ENCODE measurements at regions not wholly inside any gene's neighbourhood (a gene's known extent, or its start where the extent isn't known, plus 50 kb on each side); places are given as distances from the start of the nearest gene placed in this dataset.

GRCh38 chr7:149664666-149665065 is 108.7 kb downstream of the ZNF467 start:
- TF ChIP-seq EZH2 (IDR thresholded peaks at IDR 0.05; ENCODE audit: low read length) (no peak), CTCF (optimal IDR thresholded peaks at IDR 0.05 in 1 of 3, IDR thresholded peaks at IDR 0.05 in 1 of 3, conservative IDR thresholded peaks at IDR 0.05 in 1 of 3; ENCODE audit: extremely low read depth in 1 of 3, insufficient read depth in 2 of 3, low read length in 3 of 3) (no peak)
- Histone ChIP-seq H3K4me2 (ENCODE audit: control insufficient read depth, extremely low read depth, insufficient read depth, low read depth, low read length) (no peak overlapping the region), H3K9me1 (ENCODE audit: control insufficient read depth, extremely low read depth, insufficient read depth, low read length) (no peaks in the 10 kb centered on the region), H3K9ac (ENCODE audit: control insufficient read depth, extremely low read depth, insufficient read depth, low read length) (no peak overlapping the region), H3K4me1 (ENCODE audit: control insufficient read depth, extremely low read depth, insufficient read depth, low read length) (no peaks in the 10 kb centered on the region), H3K36me3 (ENCODE audit: control insufficient read depth in 2 of 2, extremely low read depth in 1 of 2, insufficient read depth in 2 of 2, low read length in 2 of 2) (no peaks in the 10 kb centered on the region), H3K9me3 (ENCODE audit: control insufficient read depth, low read depth, low read length) (no peaks in the 10 kb centered on the region), H3K4me3 (ENCODE audit: control insufficient read depth in 2 of 3, extremely low read depth in 1 of 3, insufficient read depth in 2 of 3, low read depth in 1 of 3, low read length in 3 of 3) (no peak overlapping the region), H3K27me3 (ENCODE audit: control insufficient read depth, extremely low read depth, insufficient read depth, low read length) (peaks cover 4% of the 10 kb centered on the region), H3K79me2 (ENCODE audit: control insufficient read depth, insufficient read depth, low read length) (no peaks in the 10 kb centered on the region), H2AFZ (ENCODE audit: control insufficient read depth, low read length) (no peak overlapping the region), H3K27ac (ENCODE audit: control insufficient read depth, insufficient read depth, low read length) (no peak overlapping the region), H4K20me1 (ENCODE audit: control insufficient read depth, extremely low read depth, insufficient read depth, low read length) (no peaks in the 10 kb centered on the region)
- FAIRE-seq (no peak), DNase-seq (ENCODE audit: low read depth, low spot score) (no peak)
- dilution Hi-C loops (cut with MboI; ENCODE audit: extremely low pct_ligation_motif_present, low sequenced_read_pairs): loop anchor here (5.0 kb wide), 1 partner anchor 83 kb away; no protein-coding TSS in a partner anchor

- FAIRE-seq: no peak
- no peaks in the 10 kb centered on the region for H3K36me3 ChIP-seq (ENCODE audit: control insufficient read depth in 2 of 2, extremely low read depth in 1 of 2, insufficient read depth in 2 of 2, low read length in 2 of 2)
- H3K9me1 ChIP-seq (ENCODE audit: control insufficient read depth, extremely low read depth, insufficient read depth, low read length): no peaks in the 10 kb centered on the region
- no peak for TF ChIP-seq CTCF (optimal IDR thresholded peaks at IDR 0.05 in 1 of 3, IDR thresholded peaks at IDR 0.05 in 1 of 3, conservative IDR thresholded peaks at IDR 0.05 in 1 of 3; ENCODE audit: extremely low read depth in 1 of 3, insufficient read depth in 2 of 3, low read length in 3 of 3)
- TF ChIP-seq EZH2 (IDR thresholded peaks at IDR 0.05; ENCODE audit: low read length): no peak
- dilution Hi-C loops (cut with MboI; ENCODE audit: extremely low pct_ligation_motif_present, low sequenced_read_pairs): loop anchor here (5.0 kb wide), 1 partner anchor 83 kb away; no protein-coding TSS in a partner anchor
- no peak overlapping the region for H2AFZ ChIP-seq (ENCODE audit: control insufficient read depth, low read length)
- peaks cover 4% of the 10 kb centered on the region for H3K27me3 ChIP-seq (ENCODE audit: control insufficient read depth, extremely low read depth, insufficient read depth, low read length)
- no peaks in the 10 kb centered on the region for H3K9me3 ChIP-seq (ENCODE audit: control insufficient read depth, low read depth, low read length)
- no peaks in the 10 kb centered on the region for H3K79me2 ChIP-seq (ENCODE audit: control insufficient read depth, insufficient read depth, low read length)
- H3K27ac ChIP-seq (ENCODE audit: control insufficient read depth, insufficient read depth, low read length): no peak overlapping the region
- H4K20me1 ChIP-seq (ENCODE audit: control insufficient read depth, extremely low read depth, insufficient read depth, low read length): no peaks in the 10 kb centered on the region
- no peak for DNase-seq (ENCODE audit: low read depth, low spot score)
- H3K4me2 ChIP-seq (ENCODE audit: control insufficient read depth, extremely low read depth, insufficient read depth, low read depth, low read length): no peak overlapping the region
- no peak overlapping the region for H3K9ac ChIP-seq (ENCODE audit: control insufficient read depth, extremely low read depth, insufficient read depth, low read length)
- no peak overlapping the region for H3K4me3 ChIP-seq (ENCODE audit: control insufficient read depth in 2 of 3, extremely low read depth in 1 of 3, insufficient read depth in 2 of 3, low read depth in 1 of 3, low read length in 3 of 3)
- no peaks in the 10 kb centered on the region for H3K4me1 ChIP-seq (ENCODE audit: control insufficient read depth, extremely low read depth, insufficient read depth, low read length)
These were observed 109.2 kb downstream of the ZNF467 start for GRCh38 chr7:149664176-149664575.
